CD4-positive, alpha-beta T cell (primary cell): ENCODE measurements at regions not wholly inside any gene's neighbourhood (a gene's known extent, or its start where the extent isn't known, plus 50 kb on each side); places are given as distances from the start of the nearest gene placed in this dataset.

Experiments
- ATAC-seq: fragments of 200-7000 bp; cut with Tn5 transposase; one replicate; pipeline ENCODE4 v1.10.0; 2022; ENCODE audit warnings: mild to moderate bottlenecking; ENCODE audit not compliant: poor library complexity
- CTCF ChIA-PET: fragments of 350-600 bp; sonication (Branson Sonifier 250); formaldehyde crosslinking; loops from one replicate; lab custom pipeline; 2021; ENCODE audit warnings: antibody characterized with exemption, inconsistent platforms; lab: Charles Lee
- POLR2A ChIA-PET: fragments of 350-600 bp; sonication (Branson Sonifier 250); formaldehyde crosslinking; loops from one replicate; lab custom pipeline; 2021; ENCODE audit warnings: antibody characterized with exemption, inconsistent platforms; lab: Charles Lee
- DNase-seq, 14 experiments: peaks; one replicate each; pipeline ENCODE4 v3.0.0-alpha.2; 2013 to 2020; ENCODE audit warnings: mixed read lengths in 2 of 14
- H3K27ac ChIP-seq, 2 donors: one replicate each; pipeline versions ENCODE4 v1.5.1 to v1.7.0; 2013; ENCODE audit warnings: low read length in 2 of 2, low read depth in 1 of 2, mild to moderate bottlenecking in 1 of 2
- H3K27me3 ChIP-seq, 2 experiments: 1 replicate in 1 of 2; 2 replicates in 1 of 2; pipeline versions ENCODE4 v1.6.1 to v1.7.0; 2013; ENCODE audit warnings: low read length in 2 of 2, control low read depth in 1 of 2, mild to moderate bottlenecking in 1 of 2, moderate library complexity in 1 of 2; ENCODE audit not compliant: insufficient read depth in 2 of 2, control insufficient read depth in 1 of 2
- H3K36me3 ChIP-seq: one replicate; pipeline ENCODE4 v1.6.1; 2013; ENCODE audit warnings: low read length, control low read depth; ENCODE audit not compliant: insufficient read depth
- H3K4me1 ChIP-seq: one replicate; pipeline ENCODE4 v1.6.1; 2013; ENCODE audit warnings: low read length, control low read depth; ENCODE audit not compliant: insufficient read depth
- H3K4me3 ChIP-seq: one replicate; pipeline ENCODE4 v1.5.1; 2013; ENCODE audit warnings: mild to moderate bottlenecking, low read length, moderate library complexity
- H3K9me3 ChIP-seq, 2 experiments: 1 replicate in 1 of 2; 2 replicates in 1 of 2; pipeline versions ENCODE4 v1.6.1 to v1.7.0; 2013; ENCODE audit warnings: low read length in 2 of 2, mild to moderate bottlenecking in 2 of 2, control low read depth in 1 of 2, moderate library complexity in 1 of 2; ENCODE audit not compliant: control insufficient read depth in 1 of 2, insufficient read depth in 1 of 2
- H3K27ac Mint-ChIP-seq: one replicate; pipeline ENCODE4 v1.8.0; 2020; ENCODE audit warnings: mixed read lengths
- H3K27me3 Mint-ChIP-seq: one replicate; pipeline ENCODE4 v1.8.0; 2021; ENCODE audit warnings: mixed read lengths
- H3K36me3 Mint-ChIP-seq: one replicate; pipeline ENCODE4 v1.8.0; 2021; ENCODE audit warnings: low read depth, mixed read lengths
- H3K4me1 Mint-ChIP-seq: one replicate; pipeline ENCODE4 v1.8.0; 2021; ENCODE audit warnings: low read depth, mixed read lengths
- H3K4me3 Mint-ChIP-seq: one replicate; pipeline ENCODE4 v1.8.0; 2020; ENCODE audit warnings: mild to moderate bottlenecking, mixed read lengths
- H3K9me3 Mint-ChIP-seq: one replicate; pipeline ENCODE4 v1.8.0; 2020; ENCODE audit warnings: mixed read lengths
- CTCF ChIP-seq: fragments of 200-600 bp; IDR thresholded peaks from one replicate; pipeline ENCODE4 v1.8.0; 2022; ENCODE audit warnings: antibody characterized with exemption, mild to moderate bottlenecking
- intact Hi-C, 2 experiments: fragments of 100-400 bp; cut with DNase I in 1 of 2; cut with micrococcal nuclease in 1 of 2; formaldehyde crosslinking; loops; one replicate each; pipeline versions ENCODE4 v1.15.1 to v1.9.0; 2023 to 2025; cut with DNase I, micrococcal nuclease

DNA sequence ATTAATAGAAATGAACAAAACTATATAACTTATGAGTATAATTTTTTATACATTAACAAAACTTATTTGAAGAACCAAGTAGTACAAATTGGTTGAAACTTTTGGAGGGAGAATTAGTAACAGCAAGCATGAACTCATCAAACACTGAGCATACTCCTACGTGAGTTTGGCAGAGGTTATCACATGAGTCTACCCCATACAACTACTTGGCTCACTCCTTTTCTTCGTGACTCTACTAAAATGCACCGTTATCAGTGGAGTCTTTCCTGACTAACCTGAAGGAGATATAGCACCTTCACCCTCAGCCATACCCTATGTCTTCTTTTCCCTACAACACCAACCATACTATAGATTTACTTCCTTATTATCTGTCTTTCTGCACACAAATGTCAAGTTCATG, 794.2 kb downstream of the TFAP2A start:
- H3K9me3 Mint-ChIP-seq, result peaks cover 2% of the 10 kb centered on the region
- ChIA-PET POLR2A (no interaction called here), CTCF (no interaction called here)
- Histone ChIP-seq H3K27me3 (no peaks in the 10 kb centered on the region), H3K4me3 (no peak overlapping the region), H3K36me3 (no peaks in the 10 kb centered on the region), H3K27ac (no peak overlapping the region), H3K9me3 (peaks cover 4 to 14% of the 10 kb centered on the region in 2 experiments), H3K4me1 (no peaks in the 10 kb centered on the region)
- no peak overlapping the region for H3K4me3 Mint-ChIP-seq
- H3K36me3 Mint-ChIP-seq, result no peaks in the 10 kb centered on the region
- intact Hi-C loops, result no loop called here
- DNase-seq, result no peak
- no peak for TF ChIP-seq CTCF
- H3K27ac Mint-ChIP-seq, result no peak overlapping the region
- H3K27me3 Mint-ChIP-seq, result no peaks in the 10 kb centered on the region
- no peak for ATAC-seq
- no peaks in the 10 kb centered on the region for H3K4me1 Mint-ChIP-seq

DNA sequence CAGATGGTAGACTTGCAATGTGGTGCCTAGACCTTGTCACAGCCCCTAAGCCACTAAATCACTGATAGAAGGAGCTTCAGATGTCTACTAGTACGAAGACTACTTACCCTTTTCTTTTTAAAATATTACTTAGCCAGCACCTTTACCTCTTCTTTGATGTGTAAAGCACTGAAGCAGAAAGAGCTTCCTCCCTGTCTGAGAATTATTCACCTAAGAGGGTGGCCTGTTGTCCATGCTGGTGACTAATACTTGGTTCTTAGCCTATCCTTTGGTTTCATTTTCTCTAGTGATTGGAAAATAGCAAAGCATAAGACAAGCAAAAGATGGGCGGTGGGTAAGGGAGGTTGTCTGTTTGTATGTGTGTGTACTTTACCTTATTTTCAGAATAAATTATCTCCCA, 794.6 kb downstream of the TFAP2A start:
- no peaks in the 10 kb centered on the region for H3K4me1 Mint-ChIP-seq
- DNase-seq, result no peak
- no peak for TF ChIP-seq CTCF
- no peaks in the 10 kb centered on the region for H3K36me3 Mint-ChIP-seq
- H3K27ac Mint-ChIP-seq, result no peak overlapping the region
- H3K27me3 ChIP-seq, result no peaks in the 10 kb centered on the region
- H3K4me3 ChIP-seq, result no peak overlapping the region
- no peaks in the 10 kb centered on the region for H3K4me1 ChIP-seq
- H3K9me3 ChIP-seq, result peaks cover 4 to 14% of the 10 kb centered on the region in 2 experiments
- no peaks in the 10 kb centered on the region for H3K36me3 ChIP-seq
- ATAC-seq, result no peak
- H3K27me3 Mint-ChIP-seq, result no peaks in the 10 kb centered on the region
- no peak overlapping the region for H3K4me3 Mint-ChIP-seq
- ChIA-PET POLR2A (no interaction called here), CTCF (no interaction called here)
- H3K9me3 Mint-ChIP-seq, result peaks cover 2% of the 10 kb centered on the region
- intact Hi-C loops, result no loop called here
- H3K27ac ChIP-seq, result no peak overlapping the region

GRCh38 chr6:9614778-9615177, 800.1 kb downstream of the TFAP2A start:
- no peaks in the 10 kb centered on the region for H3K9me3 Mint-ChIP-seq
- H3K9me3 ChIP-seq, result peaks cover 0 to 16% of the 10 kb centered on the region in 2 experiments
- no peak overlapping the region for H3K27ac ChIP-seq
- H3K4me1 Mint-ChIP-seq, result no peaks in the 10 kb centered on the region
- no peak for ATAC-seq
- ChIA-PET CTCF (no interaction called here), POLR2A (no interaction called here)
- no peaks in the 10 kb centered on the region for H3K4me1 ChIP-seq
- no peak for TF ChIP-seq CTCF
- H3K27ac Mint-ChIP-seq, result no peak overlapping the region
- H3K27me3 ChIP-seq, result no peaks in the 10 kb centered on the region
- H3K36me3 Mint-ChIP-seq, result no peaks in the 10 kb centered on the region
- intact Hi-C loops, result no loop called here
- no peak for DNase-seq
- H3K4me3 ChIP-seq, result no peak overlapping the region
- H3K4me3 Mint-ChIP-seq, result no peak overlapping the region
- no peaks in the 10 kb centered on the region for H3K36me3 ChIP-seq
- H3K27me3 Mint-ChIP-seq, result no peaks in the 10 kb centered on the region
